ENCODE measurements at regions not wholly inside any gene's neighbourhood (a gene's known extent, or its start where the extent isn't known, plus 50 kb on each side); places are given as distances from the start of the nearest gene placed in this dataset.
A peak's percentile ranks its signal among the peaks of the same experiment; 100 is the strongest.

DNA sequence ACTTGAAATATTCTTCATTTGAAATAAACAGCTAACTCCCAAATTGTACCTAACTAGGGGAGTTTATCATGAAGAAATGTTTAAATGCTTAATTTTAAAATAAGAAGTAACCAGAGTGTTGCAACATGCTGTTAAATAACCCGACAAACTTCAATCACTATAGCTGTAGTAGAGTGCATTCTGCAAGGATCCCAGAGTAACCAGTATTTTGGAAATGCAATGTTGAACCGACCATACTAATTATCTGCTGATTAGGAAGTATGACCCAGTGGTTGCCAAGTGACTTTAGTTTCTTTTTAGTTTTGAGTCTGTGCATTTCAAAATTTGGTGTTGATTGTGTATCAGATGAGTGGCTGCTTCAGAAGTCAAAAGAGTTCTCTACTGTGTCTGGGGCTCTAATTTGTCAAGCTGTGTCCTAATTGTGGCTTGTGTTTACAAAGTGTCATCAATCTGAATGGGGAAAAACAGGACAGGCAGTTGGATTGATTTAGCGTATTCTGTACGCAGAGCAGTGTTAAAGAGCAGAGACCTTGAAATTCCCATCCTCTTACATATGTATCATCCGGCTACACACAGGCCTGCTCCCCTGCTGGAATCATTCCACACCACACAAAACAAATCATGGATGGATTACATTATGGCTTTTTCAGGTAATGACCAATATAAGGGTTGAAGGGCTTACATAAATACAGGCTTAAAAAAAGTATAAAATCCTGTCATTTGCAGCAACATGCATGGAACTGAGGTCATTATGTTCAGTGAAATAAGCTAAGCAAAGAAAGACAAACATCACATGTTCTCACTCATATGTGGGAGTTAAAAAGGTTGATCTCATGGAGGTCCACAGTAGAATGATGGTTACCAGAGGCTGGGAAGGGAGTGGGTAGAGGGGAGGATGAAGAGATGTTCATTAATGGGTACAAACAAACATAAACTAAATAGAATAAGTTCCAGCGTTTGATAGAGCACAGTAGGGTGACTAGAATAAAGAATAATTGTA lies 351.5 kb downstream of the KLF12 start:
- DNase-seq = no peak

DNA sequence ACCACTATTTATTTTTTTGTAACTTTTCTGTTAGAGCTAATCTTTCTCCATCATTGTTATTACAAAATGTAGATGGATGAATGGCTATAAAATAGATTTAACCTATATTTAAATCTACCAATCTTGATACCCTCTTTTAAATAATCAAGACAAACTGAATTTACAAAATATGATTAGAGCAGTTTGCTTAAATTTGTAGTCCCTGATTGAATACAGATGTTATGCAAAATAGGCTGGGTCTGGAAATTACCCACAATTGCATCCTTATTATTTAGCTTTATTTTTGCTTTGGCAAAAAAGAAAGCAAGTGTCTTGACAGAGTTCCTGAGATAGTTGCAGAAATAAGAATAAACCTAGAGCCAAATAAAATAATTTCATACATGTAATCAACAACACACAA lies 352.8 kb downstream of the KLF12 start:
- no peak for DNase-seq

- DNase-seq = no peak
Observed at GRCh38 chr13:73779881-73780280, 354.3 kb downstream of the KLF12 start.

- DNase-seq = no peak
Observed at GRCh38 chr13:73778242-73778864, 355.9 kb downstream of the KLF12 start.

DNA sequence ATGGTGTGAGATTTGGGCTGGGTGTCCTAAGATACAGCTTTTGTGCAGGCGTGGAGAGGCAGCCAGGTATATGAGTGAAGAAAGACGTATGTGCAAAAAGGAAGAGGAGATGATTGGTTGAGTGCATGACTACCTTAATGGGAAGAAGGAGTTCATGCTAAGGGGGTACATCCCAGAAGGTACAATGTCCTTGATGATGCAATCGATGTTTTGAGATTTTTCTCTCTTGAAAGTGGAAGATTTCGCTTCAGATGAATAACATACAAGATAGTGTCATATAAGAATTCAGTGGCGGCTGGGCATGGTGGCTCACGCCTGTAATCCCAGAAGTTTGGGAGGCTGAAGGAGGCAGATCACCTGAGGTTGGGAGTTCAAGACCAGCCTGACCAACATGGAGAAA lies 357.1 kb downstream of the KLF12 start:
- DNase-seq = no peak

- no peak for DNase-seq
Observed at GRCh38 chr13:73776151-73776785, 357.9 kb downstream of the KLF12 start.

GRCh38 chr13:73773168-73773549 lies 361.0 kb downstream of the KLF12 start:
- DNase-seq = no peak

GRCh38 chr13:73772449-73773167 lies 361.6 kb downstream of the KLF12 start:
- no peak for DNase-seq

- no peak for DNase-seq
Observed at GRCh38 chr13:73767747-73768315, 366.4 kb downstream of the KLF12 start.

DNA sequence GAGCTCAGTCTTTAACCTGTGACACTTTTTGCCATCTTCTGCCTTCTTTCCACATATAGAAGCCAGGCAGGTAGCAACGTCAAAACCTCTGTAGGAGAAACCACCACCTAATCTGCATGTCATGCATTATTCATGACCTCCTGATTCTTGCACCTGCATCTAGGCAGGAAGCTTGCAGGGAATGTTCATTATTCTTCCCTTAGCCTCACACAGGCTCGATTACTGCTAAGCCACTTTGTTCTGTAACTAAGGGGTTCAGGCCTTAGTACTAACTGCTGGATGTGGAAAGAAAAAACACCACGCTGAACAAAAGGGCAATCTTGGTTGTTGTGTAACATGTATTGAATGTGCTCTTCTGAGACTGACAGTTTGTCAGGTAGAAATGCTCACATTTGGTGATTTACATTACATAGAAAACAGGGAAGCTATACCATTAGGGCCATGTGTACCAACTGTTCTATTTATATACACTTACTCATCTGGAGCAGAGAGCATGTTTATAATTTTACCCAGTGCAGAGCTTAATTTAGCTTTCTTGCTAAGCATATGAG lies 366.9 kb downstream of the KLF12 start:
- DNase-seq = no peak

DNA sequence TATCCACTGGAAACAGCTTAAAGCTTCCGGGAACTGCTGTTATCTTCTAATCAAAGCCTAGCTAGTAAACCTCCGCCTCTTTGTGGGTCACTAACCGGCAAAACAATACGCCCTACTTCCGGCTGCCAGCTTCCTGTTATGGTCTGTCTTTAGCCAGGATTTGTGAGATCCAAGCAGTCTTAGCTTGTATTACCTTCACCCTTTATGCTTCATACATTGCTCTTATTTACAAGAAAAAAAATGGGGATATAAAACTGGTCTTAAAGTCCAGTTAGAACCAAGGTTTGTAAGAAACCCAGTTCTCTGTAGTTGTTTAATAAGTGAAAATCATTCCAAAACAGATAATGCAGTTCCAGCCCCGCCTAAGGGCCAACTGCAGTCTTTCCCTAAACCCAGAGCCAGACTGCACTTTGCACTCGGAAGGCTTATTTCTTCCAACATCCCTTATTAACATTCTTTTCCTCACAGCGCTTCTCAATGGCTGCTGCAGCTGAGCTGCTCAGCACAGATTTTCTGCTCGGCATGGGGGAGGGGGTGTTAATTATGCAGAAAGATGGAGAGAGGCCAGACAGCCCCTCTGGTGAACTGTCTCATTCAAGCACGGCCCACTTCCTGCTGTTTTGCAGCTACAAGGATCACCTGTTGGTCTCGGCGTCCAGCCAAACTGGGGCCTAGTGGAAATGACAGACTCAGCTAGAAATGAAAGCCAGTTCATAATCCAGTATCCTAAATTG lies 368.4 kb downstream of the KLF12 start:
- DNase-seq = peak; percentile 71

GRCh38 chr13:73759434-73759833 lies 374.8 kb downstream of the KLF12 start:
- no peak for DNase-seq

- DNase-seq = no peak
Observed at GRCh38 chr13:73757481-73758233, 376.5 kb downstream of the KLF12 start.

DNA sequence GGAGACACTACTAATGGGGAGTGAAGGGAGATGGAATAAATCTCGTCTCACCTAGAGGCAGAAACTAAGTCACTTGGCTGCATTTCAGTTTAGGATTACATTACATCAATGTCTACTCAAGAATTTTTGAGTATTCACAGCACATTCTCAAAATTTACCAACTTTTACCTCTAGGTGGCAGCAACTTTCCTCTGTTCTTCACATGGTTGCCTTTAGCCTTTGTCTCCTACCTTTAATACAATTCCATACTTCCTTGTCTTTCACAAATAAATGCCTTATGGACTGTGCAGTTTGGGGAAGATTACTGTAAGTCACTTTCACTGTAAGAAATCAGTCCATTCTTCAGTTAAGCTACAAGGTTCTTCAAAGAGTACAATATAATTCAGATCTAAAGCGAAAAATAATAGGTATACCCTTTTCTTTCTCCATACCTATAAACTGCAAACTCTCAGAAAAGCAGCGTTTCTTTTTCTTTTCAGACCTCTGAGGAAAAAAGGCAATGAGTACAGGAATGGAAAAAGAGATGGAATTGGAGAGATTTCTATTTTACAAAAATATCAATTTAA lies 379.4 kb downstream of the KLF12 start:
- peak; percentile 47 for DNase-seq

GRCh38 chr13:73754241-73754640 lies 380.0 kb downstream of the KLF12 start:
- no peak for DNase-seq

DNA sequence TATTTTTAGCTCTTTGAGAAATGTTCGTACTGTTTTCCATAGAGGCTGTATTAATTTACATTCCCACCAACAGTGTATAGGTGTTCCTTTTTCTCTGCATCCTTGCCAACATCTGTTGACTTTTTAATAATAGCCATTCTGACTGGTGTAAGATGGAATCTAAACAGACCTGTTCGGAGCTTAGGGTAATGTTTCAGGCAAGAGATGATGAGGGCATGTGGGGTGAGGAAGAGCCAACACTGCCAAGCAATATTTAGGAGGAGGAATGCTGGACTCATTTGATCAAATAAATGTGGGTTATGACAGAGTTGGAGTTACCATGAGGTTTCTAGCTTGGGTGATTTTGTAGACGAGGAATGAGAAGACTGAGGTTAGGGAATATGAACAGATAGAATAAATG lies 382.9 kb downstream of the KLF12 start:
- no peak for DNase-seq

- DNase-seq = no peak
Observed at GRCh38 chr13:73748404-73748803, 385.8 kb downstream of the KLF12 start.

DNA sequence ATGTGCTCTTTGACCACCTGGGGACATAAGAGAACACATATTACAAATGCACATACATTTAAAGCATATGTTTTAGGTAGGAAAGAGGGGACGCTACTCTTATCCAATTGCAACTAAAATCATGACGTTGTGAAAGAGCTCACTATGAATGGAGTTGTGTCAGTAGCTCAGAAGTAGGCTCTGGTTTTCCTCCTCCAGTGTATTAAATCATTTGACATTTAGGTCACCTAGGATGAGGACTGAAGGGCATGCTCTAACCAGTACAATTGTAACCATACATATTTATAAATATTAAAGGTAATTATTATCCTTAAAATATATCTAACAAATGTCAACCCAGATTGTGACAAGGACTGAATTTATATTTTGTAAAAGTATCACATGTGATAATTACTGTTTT lies 389.0 kb downstream of the KLF12 start:
- DNase-seq = no peak

GRCh38 chr13:73742982-73743381 lies 391.2 kb downstream of the KLF12 start:
- no peak for DNase-seq

GRCh38 chr13:73741742-73742141 lies 392.5 kb downstream of the KLF12 start:
- no peak for DNase-seq

Measured in right kidney (tissue), 1 donor.